ENCODE measurements at regions not wholly inside any gene's neighbourhood (a gene's known extent, or its start where the extent isn't known, plus 50 kb on each side); places are given as distances from the start of the nearest gene placed in this dataset.

DNA sequence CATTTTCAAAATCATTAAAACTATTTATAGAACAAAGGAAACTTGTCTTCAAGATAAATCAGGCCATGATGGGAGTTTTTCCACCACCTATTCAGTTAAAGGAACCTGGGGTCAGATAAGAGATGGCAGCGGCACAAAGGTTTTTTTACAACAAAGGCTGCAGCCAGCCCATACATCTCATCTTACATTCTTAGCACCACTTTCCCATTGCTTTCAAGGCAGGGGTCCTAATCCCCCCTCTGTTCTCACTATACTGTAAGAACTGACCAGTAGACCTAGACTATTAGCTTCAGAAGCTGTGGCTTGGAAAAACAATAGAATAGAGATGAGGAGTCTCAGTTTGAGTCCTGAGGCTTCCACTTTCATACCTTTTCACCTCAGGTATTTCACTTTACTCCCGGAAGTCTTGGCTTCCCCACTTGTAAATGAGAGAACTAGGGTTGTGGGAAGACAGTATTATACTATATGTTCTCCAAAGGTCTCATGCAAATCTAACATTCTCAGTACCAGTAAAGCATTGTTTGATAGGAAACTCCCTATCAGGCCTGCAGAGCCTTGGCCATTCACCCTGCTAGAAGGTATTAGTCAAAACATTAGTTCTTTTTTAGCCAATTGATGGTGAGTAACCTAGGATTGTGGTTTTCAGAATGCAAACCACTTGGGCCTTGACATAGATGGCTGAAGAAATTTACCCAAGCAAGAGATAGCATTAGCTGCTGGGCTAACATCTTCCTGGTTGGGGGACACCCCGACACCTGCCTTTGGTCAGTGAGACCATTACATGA is 182.9 kb upstream of the PBDC1 start:
- no peak for ATAC-seq (ENCODE audit: low read depth)
- no peak overlapping the region for H4K5ac ChIP-seq (ENCODE audit: low read depth, low read length)
- H3K36me3 ChIP-seq (ENCODE audit: control insufficient read depth, insufficient read depth, low read length), result no peaks in the 10 kb centered on the region
- H3K23ac ChIP-seq (ENCODE audit: low read depth, low read length), result no peak overlapping the region
- H2BK5ac ChIP-seq (ENCODE audit: low read depth, low read length, poor library complexity, severe bottlenecking), result no peak overlapping the region
- ChIA-PET POLR2A (ENCODE audit: unreplicated experiment) (no interaction called here), CTCF (no interaction called here)
- WGBS, 2 experiments (ENCODE audit: extremely low coverage in 2 of 2, insufficient read length in 1 of 2), result no CpG with 5 or more reads among the region's 3 CpGs
- no peak overlapping the region for H2BK15ac ChIP-seq (ENCODE audit: low read depth, low read length)
- no peak overlapping the region for H3K27ac ChIP-seq (ENCODE audit: insufficient read depth, low read length)
- no peak overlapping the region for H2BK20ac ChIP-seq (ENCODE audit: low read depth, low read length)
- H3K18ac ChIP-seq (ENCODE audit: low read depth, low read length), result no peak overlapping the region
- no peak overlapping the region for H3K4me2 ChIP-seq (ENCODE audit: low read depth, low read length)
- no peak overlapping the region for H3K9ac ChIP-seq (ENCODE audit: low read depth, low read length)
- H3K14ac ChIP-seq (replicated peaks; ENCODE audit: low read depth, low read length), result no peak overlapping the region
- no peak overlapping the region for H3K56ac ChIP-seq (ENCODE audit: extremely low read depth, insufficient read depth, low read length)
- no peaks in the 10 kb centered on the region for H3K27me3 ChIP-seq (ENCODE audit: control insufficient read depth, insufficient read depth, low read length)
- no peak for TF ChIP-seq RFX5 (IDR thresholded peaks at IDR 0.05; ENCODE audit: low read depth, low read length)
- no peak for TF ChIP-seq SMC3 (IDR thresholded peaks at IDR 0.05; ENCODE audit: low read depth, low read length)
- TF ChIP-seq CEBPB (IDR thresholded peaks at IDR 0.05; ENCODE audit: low read depth, low read length), result no peak
- no peak for TF ChIP-seq RCOR1 (IDR thresholded peaks at IDR 0.05; ENCODE audit: insufficient replicate concordance, low read length)
- no peak for TF ChIP-seq BHLHE40 (IDR thresholded peaks at IDR 0.05; ENCODE audit: low read depth, low read length)
- no peak for TF ChIP-seq MAZ (IDR thresholded peaks at IDR 0.05; ENCODE audit: borderline replicate concordance, low read depth, low read length)
- TF ChIP-seq, protein P1, sequence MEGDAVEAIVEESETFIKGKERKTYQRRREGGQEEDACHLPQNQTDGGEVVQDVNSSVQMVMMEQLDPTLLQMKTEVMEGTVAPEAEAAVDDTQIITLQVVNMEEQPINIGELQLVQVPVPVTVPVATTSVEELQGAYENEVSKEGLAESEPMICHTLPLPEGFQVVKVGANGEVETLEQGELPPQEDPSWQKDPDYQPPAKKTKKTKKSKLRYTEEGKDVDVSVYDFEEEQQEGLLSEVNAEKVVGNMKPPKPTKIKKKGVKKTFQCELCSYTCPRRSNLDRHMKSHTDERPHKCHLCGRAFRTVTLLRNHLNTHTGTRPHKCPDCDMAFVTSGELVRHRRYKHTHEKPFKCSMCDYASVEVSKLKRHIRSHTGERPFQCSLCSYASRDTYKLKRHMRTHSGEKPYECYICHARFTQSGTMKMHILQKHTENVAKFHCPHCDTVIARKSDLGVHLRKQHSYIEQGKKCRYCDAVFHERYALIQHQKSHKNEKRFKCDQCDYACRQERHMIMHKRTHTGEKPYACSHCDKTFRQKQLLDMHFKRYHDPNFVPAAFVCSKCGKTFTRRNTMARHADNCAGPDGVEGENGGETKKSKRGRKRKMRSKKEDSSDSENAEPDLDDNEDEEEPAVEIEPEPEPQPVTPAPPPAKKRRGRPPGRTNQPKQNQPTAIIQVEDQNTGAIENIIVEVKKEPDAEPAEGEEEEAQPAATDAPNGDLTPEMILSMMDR (conservative IDR thresholded peaks at IDR 0.05; ENCODE audit: low read depth, low read length), result no peak
- TF ChIP-seq MXI1 (IDR thresholded peaks at IDR 0.05; ENCODE audit: borderline replicate concordance, low read depth, low read length), result no peak
- no peak for TF ChIP-seq NFE2L2 (IDR thresholded peaks at IDR 0.05; ENCODE audit: low read depth, low read length)
- TF ChIP-seq POLR2A (IDR thresholded peaks at IDR 0.05; ENCODE audit: low read depth, low read length), result no peak
- TF ChIP-seq MAFK (IDR thresholded peaks at IDR 0.05; ENCODE audit: low read depth, low read length), result no peak
- no peak for TF ChIP-seq CHD1 (IDR thresholded peaks at IDR 0.05; ENCODE audit: low read depth, low read length)
- TF ChIP-seq, protein P2, sequence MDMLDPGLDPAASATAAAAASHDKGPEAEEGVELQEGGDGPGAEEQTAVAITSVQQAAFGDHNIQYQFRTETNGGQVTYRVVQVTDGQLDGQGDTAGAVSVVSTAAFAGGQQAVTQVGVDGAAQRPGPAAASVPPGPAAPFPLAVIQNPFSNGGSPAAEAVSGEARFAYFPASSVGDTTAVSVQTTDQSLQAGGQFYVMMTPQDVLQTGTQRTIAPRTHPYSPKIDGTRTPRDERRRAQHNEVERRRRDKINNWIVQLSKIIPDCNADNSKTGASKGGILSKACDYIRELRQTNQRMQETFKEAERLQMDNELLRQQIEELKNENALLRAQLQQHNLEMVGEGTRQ (IDR thresholded peaks at IDR 0.05; ENCODE audit: low read depth, low read length), result no peak
- TF ChIP-seq, protein P3, sequence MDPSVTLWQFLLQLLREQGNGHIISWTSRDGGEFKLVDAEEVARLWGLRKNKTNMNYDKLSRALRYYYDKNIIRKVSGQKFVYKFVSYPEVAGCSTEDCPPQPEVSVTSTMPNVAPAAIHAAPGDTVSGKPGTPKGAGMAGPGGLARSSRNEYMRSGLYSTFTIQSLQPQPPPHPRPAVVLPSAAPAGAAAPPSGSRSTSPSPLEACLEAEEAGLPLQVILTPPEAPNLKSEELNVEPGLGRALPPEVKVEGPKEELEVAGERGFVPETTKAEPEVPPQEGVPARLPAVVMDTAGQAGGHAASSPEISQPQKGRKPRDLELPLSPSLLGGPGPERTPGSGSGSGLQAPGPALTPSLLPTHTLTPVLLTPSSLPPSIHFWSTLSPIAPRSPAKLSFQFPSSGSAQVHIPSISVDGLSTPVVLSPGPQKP (IDR thresholded peaks at IDR 0.05; ENCODE audit: borderline replicate concordance, low read depth, low read length), result no peak
- no peak overlapping the region for H2AFZ ChIP-seq (replicated peaks; ENCODE audit: low read length, poor library complexity)
- no peak for DNase-seq
- H2BK120ac ChIP-seq (ENCODE audit: low read depth, low read length), result no peak overlapping the region
- intact Hi-C loops (cut with micrococcal nuclease), result no loop called here
- H2AK9ac ChIP-seq (replicated peaks; ENCODE audit: low read depth, low read length, poor library complexity), result no peak overlapping the region
- no peak overlapping the region for H3K4ac ChIP-seq (ENCODE audit: low read depth, low read length)
- no peaks in the 10 kb centered on the region for H3K9me3 ChIP-seq (ENCODE audit: control insufficient read depth, insufficient read depth, low read length)
- no peak overlapping the region for H4K91ac ChIP-seq (ENCODE audit: insufficient read depth, low read depth, low read length)
- dilution Hi-C loops (cut with HindIII; ENCODE audit: low sequenced_read_pairs, unreplicated experiment), result no loop called here
- no TSS peak for BruUV-seq (replicated peaks)
- no peaks in the 10 kb centered on the region for H4K20me1 ChIP-seq (ENCODE audit: insufficient read depth, low read length)
- no peak overlapping the region for H4K8ac ChIP-seq (ENCODE audit: low read depth in 2 of 2, low read length in 2 of 2)
- H3K4me3 ChIP-seq (ENCODE audit: insufficient read depth, low read depth, low read length), result no peak overlapping the region
- H3K9me1 ChIP-seq (ENCODE audit: insufficient read depth, low read length), result no peaks in the 10 kb centered on the region
- H2AK5ac ChIP-seq (ENCODE audit: low read depth, low read length), result no peak overlapping the region
- no peaks in the 10 kb centered on the region for H3K79me1 ChIP-seq (ENCODE audit: low read depth in 1 of 2, low read length in 2 of 2)
- no peaks in the 10 kb centered on the region for H3K4me1 ChIP-seq (ENCODE audit: control insufficient read depth, insufficient read depth, low read length)
- in situ Hi-C loops (cut with MboI; ENCODE audit: low sequenced_read_pairs), result no loop called here

All from IMR-90 (cell line).